ENCODE measurements at regions not wholly inside any gene's neighbourhood (a gene's known extent, or its start where the extent isn't known, plus 50 kb on each side); places are given as distances from the start of the nearest gene placed in this dataset.

DNA sequence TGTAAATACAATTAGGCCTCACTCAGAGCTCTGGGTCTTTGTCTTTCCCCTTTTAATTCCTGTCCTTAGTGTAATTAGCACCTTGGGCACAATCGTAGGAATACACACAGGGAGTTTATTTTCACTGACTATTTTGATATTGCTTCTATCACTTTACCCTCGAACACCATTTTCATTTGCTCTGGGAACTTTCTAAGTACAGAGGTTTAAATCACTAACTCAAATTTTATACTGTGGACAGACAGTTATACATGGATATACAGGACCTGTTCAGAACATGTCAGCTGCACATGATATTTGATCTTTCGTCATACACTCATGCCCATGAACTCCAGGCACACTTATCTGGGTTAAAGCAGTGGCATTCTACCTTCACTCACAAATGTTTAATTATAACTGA lies 217.8 kb upstream of the TMEM161B start:
- TF ChIP-seq, protein P1, sequence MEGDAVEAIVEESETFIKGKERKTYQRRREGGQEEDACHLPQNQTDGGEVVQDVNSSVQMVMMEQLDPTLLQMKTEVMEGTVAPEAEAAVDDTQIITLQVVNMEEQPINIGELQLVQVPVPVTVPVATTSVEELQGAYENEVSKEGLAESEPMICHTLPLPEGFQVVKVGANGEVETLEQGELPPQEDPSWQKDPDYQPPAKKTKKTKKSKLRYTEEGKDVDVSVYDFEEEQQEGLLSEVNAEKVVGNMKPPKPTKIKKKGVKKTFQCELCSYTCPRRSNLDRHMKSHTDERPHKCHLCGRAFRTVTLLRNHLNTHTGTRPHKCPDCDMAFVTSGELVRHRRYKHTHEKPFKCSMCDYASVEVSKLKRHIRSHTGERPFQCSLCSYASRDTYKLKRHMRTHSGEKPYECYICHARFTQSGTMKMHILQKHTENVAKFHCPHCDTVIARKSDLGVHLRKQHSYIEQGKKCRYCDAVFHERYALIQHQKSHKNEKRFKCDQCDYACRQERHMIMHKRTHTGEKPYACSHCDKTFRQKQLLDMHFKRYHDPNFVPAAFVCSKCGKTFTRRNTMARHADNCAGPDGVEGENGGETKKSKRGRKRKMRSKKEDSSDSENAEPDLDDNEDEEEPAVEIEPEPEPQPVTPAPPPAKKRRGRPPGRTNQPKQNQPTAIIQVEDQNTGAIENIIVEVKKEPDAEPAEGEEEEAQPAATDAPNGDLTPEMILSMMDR (IDR thresholded peaks at IDR 0.05) = no peak
- no peak for TF ChIP-seq POLR2A (IDR thresholded peaks at IDR 0.05)

All from thyroid gland (tissue), 4 donors.